ENCODE measurements at regions not wholly inside any gene's neighbourhood (a gene's known extent, or its start where the extent isn't known, plus 50 kb on each side); places are given as distances from the start of the nearest gene placed in this dataset.
"Not testable (repeated sequence)": the region's sequence is repeated elsewhere in the genome, so short reads cannot be mapped to it uniquely, and the experiment has no call there.

GRCh38 chr16:35214840-35215239 lies 1755.4 kb downstream of the TP53TG3F start:
- Mint-ChIP-seq H3K4me1 (ENCODE audit: low read depth in 2 of 2) (peaks cover 0 to 4% of the 10 kb centered on the region in 2 donors), H3K9me3 (peaks cover 8 to 9% of the 10 kb centered on the region in 2 donors), H3K27ac (no peak overlapping the region), H3K27me3 (no peaks in the 10 kb centered on the region), H3K36me3 (ENCODE audit: insufficient read depth) (no peaks in the 10 kb centered on the region), H3K4me3 (no peak overlapping the region)
- no peak for ATAC-seq (replicated peaks)
- no peak for DNase-seq

DNA sequence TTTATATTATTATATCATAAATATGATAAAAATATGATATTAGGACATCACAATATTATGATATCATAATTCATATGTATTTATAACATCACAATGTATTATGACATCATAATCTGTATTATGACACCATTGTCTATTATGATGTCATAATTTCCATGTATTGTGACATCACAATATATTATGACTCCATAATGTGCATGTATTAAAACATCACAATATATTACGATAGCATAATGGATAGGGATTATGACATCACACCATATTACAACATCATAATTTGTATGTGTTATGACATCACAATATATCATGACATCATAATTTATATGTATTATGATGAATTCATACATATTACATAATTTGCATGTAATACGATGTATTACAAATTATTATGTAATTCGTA lies 1755.9 kb downstream of the TP53TG3F start:
- DNase-seq (no peak), ATAC-seq (replicated peaks) (no peak)
- Mint-ChIP-seq H3K27ac (no peak overlapping the region), H3K4me1 (ENCODE audit: low read depth in 2 of 2) (peaks cover 0 to 4% of the 10 kb centered on the region in 2 donors), H3K9me3 (peaks cover 8 to 9% of the 10 kb centered on the region in 2 donors), H3K4me3 (no peak overlapping the region), H3K27me3 (no peaks in the 10 kb centered on the region), H3K36me3 (ENCODE audit: insufficient read depth) (no peaks in the 10 kb centered on the region)

- not testable (repeated sequence) for H3K27me3 Mint-ChIP-seq; H3K9me3 Mint-ChIP-seq; H3K4me1 Mint-ChIP-seq (ENCODE audit: low read depth in 2 of 2); H3K4me3 Mint-ChIP-seq; H3K36me3 Mint-ChIP-seq (ENCODE audit: insufficient read depth); DNase-seq; H3K27ac Mint-ChIP-seq; ATAC-seq (replicated peaks)
Observed at GRCh38 chr16:35216261-35216660, 1756.8 kb downstream of the TP53TG3F start.

DNA sequence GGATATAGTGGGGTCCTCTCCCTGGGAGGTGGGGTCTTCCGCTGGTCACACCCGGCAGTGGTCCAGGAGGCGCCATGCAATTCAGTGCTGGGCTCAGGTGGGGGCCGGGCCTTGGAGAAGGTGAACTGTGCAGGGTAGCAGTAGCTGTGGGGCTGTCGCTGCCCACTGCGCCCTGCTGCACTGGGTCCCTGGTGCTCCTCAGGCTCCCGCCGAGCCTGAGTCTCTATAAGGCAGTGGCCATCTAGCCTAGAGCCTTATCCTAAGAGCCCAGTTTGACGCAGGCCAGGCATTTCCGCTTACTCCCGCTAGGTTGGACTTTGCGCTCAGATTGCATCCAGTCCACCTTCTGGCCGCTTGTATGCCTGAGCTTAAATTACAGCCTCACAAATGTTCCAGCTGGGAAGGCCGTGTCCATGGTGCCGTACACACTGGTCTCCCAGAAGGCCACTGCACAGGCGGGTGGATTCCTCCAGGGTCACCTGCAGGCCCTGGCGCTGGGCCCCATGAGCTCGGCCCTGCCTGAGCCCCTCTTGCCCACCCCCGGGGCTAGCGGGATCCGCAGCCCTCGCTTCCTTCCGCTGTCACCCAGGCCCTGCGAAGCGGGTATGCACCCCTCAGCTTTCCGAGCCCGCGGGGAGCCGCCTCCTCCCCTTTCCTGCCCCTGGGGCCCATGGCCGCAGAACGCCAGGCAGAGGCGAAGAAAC lies 1762.2 kb downstream of the TP53TG3F start:
- DNase-seq (no peak), ATAC-seq (replicated peaks) (no peak)
- Mint-ChIP-seq H3K9me3 (peaks cover 8 to 20% of the 10 kb centered on the region in 2 donors), H3K27me3 (no peaks in the 10 kb centered on the region), H3K4me1 (ENCODE audit: low read depth in 2 of 2) (no peaks in the 10 kb centered on the region), H3K36me3 (ENCODE audit: insufficient read depth) (no peaks in the 10 kb centered on the region), H3K27ac (no peak overlapping the region), H3K4me3 (no peak overlapping the region)

- no peak overlapping the region for H3K27ac Mint-ChIP-seq
- no peak overlapping the region for H3K4me3 Mint-ChIP-seq
- no peaks in the 10 kb centered on the region for H3K4me1 Mint-ChIP-seq (ENCODE audit: low read depth in 2 of 2)
- no peaks in the 10 kb centered on the region for H3K36me3 Mint-ChIP-seq (ENCODE audit: insufficient read depth)
- peaks cover 4 to 21% of the 10 kb centered on the region in 2 donors for H3K9me3 Mint-ChIP-seq
- ATAC-seq (replicated peaks) = no peak
- no peaks in the 10 kb centered on the region for H3K27me3 Mint-ChIP-seq
- no peak for DNase-seq
Observed at GRCh38 chr16:35234679-35235078, 1775.3 kb downstream of the TP53TG3F start.

DNA sequence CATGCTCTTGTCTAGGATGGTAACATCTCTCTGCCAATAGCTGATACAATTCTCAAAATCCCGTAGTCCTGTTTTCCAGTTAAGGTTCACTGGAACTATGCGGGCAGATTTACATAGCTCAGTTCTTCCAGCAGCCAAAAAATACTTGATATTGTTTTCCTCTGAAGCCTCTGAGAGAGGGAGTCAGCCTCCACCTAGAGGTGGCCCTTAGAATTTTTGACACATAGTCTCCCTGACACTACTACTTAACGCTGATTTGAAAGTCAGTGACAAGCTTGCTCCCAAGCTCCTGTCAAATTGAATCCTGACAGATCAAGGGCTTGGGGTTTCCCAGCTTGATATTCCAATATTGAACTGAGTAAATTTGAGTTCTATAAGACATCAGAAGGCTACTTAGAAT lies 1780.1 kb downstream of the TP53TG3F start:
- Mint-ChIP-seq H3K4me1 (ENCODE audit: low read depth in 2 of 2) (no peaks in the 10 kb centered on the region), H3K27me3 (no peaks in the 10 kb centered on the region), H3K9me3 (peaks cover 7 to 15% of the 10 kb centered on the region in 2 donors), H3K4me3 (no peak overlapping the region), H3K36me3 (ENCODE audit: insufficient read depth) (no peaks in the 10 kb centered on the region), H3K27ac (no peak overlapping the region)
- ATAC-seq (replicated peaks) = no peak
- no peak for DNase-seq

DNA sequence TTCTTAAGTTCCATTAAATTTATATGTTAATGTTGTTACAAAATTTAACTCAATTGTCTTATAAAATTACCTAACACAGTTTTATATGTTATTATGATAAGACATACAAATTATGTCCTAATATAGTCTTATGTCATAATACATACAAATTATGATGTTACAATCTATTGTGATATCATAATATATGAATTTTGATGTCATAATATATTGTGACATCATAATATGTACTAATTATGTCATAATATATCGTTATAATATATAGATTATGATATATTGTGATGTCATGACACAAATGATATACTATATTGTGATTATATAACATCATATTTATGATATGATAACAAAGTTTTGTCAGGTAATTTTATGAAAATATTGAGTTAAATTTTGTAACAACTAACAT lies 1789.6 kb downstream of the TP53TG3F start:
- no peak overlapping the region for H3K27ac Mint-ChIP-seq
- DNase-seq = no peak
- H3K36me3 Mint-ChIP-seq (ENCODE audit: insufficient read depth) = no peaks in the 10 kb centered on the region
- no peaks in the 10 kb centered on the region for H3K27me3 Mint-ChIP-seq
- no peak overlapping the region for H3K4me3 Mint-ChIP-seq
- peaks cover 0 to 2% of the 10 kb centered on the region in 2 donors for H3K4me1 Mint-ChIP-seq (ENCODE audit: low read depth in 2 of 2)
- no peak for ATAC-seq (replicated peaks)
- peaks cover 0 to 12% of the 10 kb centered on the region in 2 donors for H3K9me3 Mint-ChIP-seq

GRCh38 chr16:35252356-35252936 lies 1793.0 kb downstream of the TP53TG3F start:
- Mint-ChIP-seq H3K9me3 (peaks cover 8 to 10% of the 10 kb centered on the region in 2 donors), H3K4me1 (ENCODE audit: low read depth in 2 of 2) (peaks cover 0 to 2% of the 10 kb centered on the region in 2 donors), H3K27me3 (no peaks in the 10 kb centered on the region), H3K36me3 (ENCODE audit: insufficient read depth) (no peaks in the 10 kb centered on the region), H3K27ac (no peak overlapping the region), H3K4me3 (no peak overlapping the region)
- DNase-seq (no peak), ATAC-seq (replicated peaks) (no peak)

DNA sequence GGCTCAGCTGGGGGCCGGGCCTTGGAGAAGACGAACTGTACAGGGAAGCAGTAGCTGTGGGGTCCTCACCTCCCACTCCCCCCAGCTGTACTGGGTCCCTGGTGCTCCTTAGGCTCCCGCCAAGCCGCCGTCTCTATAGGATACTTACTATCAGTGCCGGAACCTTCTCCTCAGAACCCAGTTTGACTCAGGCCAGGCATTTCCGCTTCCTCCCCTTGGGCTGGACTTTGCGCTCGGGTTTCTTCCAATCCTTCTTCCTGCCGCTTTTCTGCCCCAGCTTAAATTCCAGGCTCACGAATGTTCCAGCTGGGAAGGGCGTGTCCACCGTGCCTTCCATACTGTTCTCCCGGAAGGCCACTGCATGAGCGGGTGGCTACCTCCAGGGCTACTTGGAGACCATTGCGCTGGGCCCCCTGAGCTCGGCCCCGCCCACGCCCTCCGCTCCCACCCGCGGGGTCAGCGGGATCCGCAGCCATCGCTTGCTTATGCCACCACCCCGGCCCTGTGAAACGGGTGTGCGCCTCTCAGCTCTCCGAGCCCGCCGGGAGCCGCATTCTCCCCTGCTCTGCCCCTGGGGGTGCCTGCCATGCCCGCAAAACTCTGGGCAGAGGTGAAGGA lies 1795.9 kb downstream of the TP53TG3F start:
- DNase-seq (no peak), ATAC-seq (replicated peaks) (no peak)
- Mint-ChIP-seq H3K4me1 (ENCODE audit: low read depth in 2 of 2) (peaks cover 0 to 3% of the 10 kb centered on the region in 2 donors), H3K4me3 (no peak overlapping the region), H3K9me3 (peaks cover 7 to 20% of the 10 kb centered on the region in 2 donors), H3K27ac (no peak overlapping the region), H3K27me3 (no peaks in the 10 kb centered on the region), H3K36me3 (ENCODE audit: insufficient read depth) (no peaks in the 10 kb centered on the region)

GRCh38 chr16:35255816-35256215 lies 1796.4 kb downstream of the TP53TG3F start:
- Mint-ChIP-seq H3K36me3 (ENCODE audit: insufficient read depth) (no peaks in the 10 kb centered on the region), H3K27me3 (no peaks in the 10 kb centered on the region), H3K27ac (no peak overlapping the region), H3K9me3 (peaks cover 7 to 20% of the 10 kb centered on the region in 2 donors), H3K4me3 (no peak overlapping the region), H3K4me1 (ENCODE audit: low read depth in 2 of 2) (peaks cover 0 to 3% of the 10 kb centered on the region in 2 donors)
- no peak for ATAC-seq (replicated peaks)
- DNase-seq = no peak

DNA sequence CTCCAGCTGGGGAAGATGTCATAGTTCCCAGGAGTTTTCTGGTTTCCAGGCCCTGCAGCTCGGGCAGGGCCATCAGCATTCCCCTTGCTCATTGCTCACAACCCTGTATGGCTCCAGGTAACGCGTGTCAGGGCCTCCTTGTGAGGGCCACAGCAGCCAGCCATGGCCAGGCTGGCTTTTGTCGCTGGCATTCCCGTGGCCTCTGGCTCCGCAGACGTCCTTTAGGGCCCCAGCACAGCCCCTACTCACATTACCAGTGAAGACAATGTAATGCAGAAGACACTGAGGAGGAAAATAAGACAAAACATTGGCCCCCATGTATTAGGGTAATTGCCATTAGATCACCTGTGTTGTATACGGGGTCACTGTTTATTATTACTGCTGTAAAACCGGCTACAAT lies 1799.0 kb downstream of the TP53TG3F start:
- Mint-ChIP-seq H3K4me1 (ENCODE audit: low read depth in 2 of 2) (peaks cover 0 to 1% of the 10 kb centered on the region in 2 donors), H3K36me3 (ENCODE audit: insufficient read depth) (no peaks in the 10 kb centered on the region), H3K4me3 (no peak overlapping the region), H3K9me3 (peaks cover 6 to 20% of the 10 kb centered on the region in 2 donors), H3K27me3 (no peaks in the 10 kb centered on the region), H3K27ac (no peak overlapping the region)
- DNase-seq (no peak), ATAC-seq (replicated peaks) (no peak)

- Mint-ChIP-seq H3K4me1 (ENCODE audit: low read depth in 2 of 2) (no peaks in the 10 kb centered on the region), H3K36me3 (ENCODE audit: insufficient read depth) (peaks cover under 1% of the 10 kb centered on the region), H3K27me3 (no peaks in the 10 kb centered on the region), H3K9me3 (peaks cover 0 to 13% of the 10 kb centered on the region in 2 donors), H3K4me3 (no peak overlapping the region), H3K27ac (no peak overlapping the region)
- DNase-seq = no peak
- ATAC-seq (replicated peaks) = no peak
Observed at GRCh38 chr16:35295856-35296255, 1836.4 kb downstream of the TP53TG3F start.

DNA sequence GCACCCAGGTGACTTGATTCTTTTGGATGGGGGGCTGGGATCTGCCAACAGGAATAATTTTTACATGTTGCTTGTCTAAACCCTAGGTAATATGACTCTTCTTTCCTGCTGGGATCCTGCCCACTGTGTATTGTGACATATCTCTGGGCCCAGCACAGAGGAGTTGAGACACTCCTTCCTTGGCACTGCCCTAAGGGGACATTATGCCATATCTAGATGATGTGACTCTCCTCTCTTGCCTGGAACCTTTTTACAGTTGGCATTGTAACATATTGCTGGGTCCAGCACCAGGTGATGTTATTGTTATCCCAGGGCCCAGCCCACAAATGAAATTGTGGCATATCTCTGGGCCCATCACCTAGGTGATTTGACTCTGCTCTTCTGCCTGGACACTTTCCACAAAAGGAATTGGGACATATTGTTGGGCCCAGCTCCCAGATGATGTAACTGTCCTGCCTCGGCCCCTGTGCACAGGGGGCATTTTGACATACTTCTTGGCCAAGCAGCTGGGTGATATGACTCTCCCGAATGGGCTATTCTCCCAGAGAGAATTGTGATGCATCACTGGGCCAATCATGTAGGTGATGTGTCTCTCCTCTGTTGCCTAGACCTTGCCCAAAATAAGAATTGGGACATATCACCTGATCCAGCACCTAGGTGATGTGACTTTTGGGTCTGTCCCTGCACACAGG lies 1837.7 kb downstream of the TP53TG3F start:
- Mint-ChIP-seq H3K4me3 (no peak overlapping the region), H3K9me3 (peaks cover 0 to 11% of the 10 kb centered on the region in 2 donors), H3K27me3 (no peaks in the 10 kb centered on the region), H3K4me1 (ENCODE audit: low read depth in 2 of 2) (no peaks in the 10 kb centered on the region), H3K27ac (no peak overlapping the region), H3K36me3 (ENCODE audit: insufficient read depth) (no peaks in the 10 kb centered on the region)
- ATAC-seq (replicated peaks) (no peak), DNase-seq (no peak)

Data from effector memory CD8-positive, alpha-beta T cell (primary cell).